Midbrain (tissue), 1 donor: ENCODE measurements at regions not wholly inside any gene's neighbourhood (a gene's known extent, or its start where the extent isn't known, plus 50 kb on each side); places are given as distances from the start of the nearest gene placed in this dataset.
"Not testable (repeated sequence)": the region's sequence is repeated elsewhere in the genome, so short reads cannot be mapped to it uniquely, and the experiment has no call there.

ENCODE experiments used
- DNase-seq: peaks from one replicate; lab custom pipeline; 2025; lab: John Stamatoyannopoulos, UW

DNA sequence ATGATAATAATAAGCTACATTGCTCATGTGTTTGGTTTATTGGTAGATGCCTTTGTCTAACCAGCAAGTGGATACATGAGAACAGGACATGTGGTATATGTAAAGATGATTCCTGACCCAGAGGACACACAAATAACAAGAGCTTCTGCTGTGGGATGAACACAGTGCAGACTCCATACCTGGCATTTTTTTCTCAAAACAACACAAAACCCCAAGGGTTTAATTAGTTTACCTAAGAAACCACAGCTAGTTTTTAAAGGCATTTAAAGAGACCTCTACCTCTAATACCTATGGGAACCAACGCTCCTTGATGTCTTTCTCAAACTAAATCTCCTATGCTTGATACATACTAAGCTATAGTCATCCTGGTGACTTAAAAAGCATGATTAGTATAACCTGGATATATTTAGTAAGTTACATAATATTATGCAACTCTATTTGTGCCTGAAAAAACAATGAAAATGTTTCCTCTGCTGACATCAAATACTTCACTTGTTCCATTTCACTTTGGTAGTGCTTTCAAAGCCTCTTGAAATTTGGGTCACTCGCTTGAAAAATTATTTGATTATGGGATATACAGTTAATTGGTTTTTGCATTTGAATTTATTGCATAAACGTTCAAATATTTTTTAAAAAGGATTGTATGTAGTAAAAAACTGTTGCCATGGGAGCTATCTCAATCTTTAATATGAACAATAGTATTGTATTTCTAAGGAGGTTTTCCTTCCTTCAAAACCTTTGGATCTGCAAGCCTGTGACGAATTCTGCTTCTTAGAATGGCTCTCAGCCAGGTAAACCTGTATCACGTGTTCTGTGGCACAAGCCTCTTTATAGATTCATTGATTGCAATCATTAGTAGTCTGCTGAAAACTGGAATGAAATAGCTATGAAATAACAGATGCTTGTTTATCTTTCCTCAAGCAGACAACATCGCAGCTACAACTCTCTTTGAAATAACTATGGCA is 233.0 kb upstream of the KCNMB2 start:
- no peak for DNase-seq

DNA sequence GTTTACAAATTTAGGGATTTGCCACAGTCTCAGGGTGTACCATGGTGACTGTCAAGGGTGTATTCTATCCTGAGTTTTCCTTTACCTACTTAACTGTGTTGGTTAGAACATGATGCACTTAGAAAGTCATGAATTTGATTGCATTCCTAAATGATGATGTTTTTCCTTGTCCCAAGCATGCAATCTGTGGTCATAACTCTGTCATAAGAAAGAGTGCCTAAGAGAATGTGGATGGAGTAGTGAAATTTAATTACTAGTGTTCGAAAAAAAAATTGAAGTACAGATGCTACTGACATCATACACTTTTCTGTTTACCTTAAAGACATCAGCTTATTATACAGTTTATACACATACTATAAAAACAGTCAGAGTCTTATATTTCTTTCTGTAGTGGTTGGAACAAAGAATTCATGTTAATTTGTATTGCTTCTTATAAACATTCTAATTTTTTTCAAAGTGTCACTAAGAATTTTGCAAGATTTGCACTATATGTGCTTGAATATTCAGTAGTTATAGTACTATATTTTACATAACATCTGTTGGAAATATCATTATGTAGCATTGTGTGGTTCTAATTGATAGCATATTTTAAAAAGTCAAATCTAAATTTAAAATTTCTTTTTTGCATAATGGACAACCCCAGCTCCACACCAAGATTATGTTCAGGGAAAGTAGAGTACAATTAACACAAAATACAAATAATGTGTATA is 231.3 kb upstream of the KCNMB2 start:
- DNase-seq, result no peak

DNA sequence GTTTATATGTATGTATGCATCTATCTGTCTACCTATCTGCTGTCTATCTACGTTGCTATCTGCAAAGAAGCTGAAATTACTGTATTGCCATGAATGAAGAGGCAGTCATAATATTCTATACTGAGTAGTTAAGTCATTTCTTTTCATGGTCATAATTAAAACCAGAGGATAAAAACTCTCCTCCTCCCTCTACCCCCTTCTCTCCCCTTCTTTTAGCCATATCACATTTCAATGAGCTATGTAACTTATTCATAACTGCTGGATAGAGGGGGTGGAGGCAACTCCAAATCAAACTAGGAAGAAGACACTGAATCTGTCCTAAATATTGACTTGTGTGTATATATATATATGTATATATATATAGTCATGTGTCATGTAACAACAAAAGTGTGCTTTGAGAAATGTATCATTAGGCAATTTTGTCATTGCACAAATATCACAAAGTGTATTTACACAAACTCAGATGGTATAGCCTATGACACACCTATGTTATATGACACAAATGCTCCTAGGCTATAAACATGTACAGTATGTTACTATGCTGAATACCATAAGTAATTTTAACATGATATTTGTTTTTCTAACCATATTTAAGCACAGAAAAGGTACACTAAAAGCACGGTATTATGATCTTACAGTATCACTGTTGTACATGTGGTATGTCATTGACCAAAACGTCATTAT is 229.7 kb upstream of the KCNMB2 start:
- DNase-seq, result no peak

DNA sequence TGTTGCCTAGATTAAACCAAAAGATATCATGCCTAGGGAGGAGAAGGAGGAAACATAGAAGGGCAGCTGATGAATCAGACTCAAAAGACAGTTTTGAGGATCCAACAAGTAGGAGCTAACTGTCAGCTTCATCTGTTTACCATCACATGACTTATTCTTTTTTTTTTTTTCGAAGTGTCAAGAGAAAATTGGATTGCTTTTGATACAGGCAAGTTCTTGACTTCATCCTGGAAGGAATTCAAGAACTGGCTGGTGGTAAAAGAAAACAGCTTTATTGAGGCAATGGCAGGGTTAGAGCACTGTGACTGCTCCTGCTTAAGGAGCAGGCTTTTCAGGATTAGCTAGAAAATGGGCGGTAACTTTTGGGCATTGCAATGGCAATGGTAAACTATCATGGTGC is 227.5 kb upstream of the KCNMB2 start:
- no peak for DNase-seq

DNA sequence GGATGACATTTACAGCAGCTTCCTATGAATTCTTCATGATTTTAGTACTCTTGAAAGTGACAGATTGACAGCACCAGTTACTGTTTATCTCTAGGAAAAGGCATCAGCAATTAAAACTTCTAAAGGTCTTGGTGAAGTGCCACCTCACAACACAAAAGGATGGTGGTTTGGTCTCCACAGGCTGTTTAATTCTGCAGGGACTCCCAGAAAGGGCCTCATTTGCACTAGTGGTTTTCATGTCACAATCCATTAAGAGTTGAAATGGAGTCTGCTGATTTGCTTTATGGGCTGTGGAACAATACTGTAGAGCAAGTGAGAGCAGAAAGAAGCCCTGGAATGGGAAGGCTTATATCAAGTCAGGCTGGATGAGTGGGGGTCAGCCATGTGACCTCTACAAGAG is 225.3 kb upstream of the KCNMB2 start:
- no peak for DNase-seq

DNA sequence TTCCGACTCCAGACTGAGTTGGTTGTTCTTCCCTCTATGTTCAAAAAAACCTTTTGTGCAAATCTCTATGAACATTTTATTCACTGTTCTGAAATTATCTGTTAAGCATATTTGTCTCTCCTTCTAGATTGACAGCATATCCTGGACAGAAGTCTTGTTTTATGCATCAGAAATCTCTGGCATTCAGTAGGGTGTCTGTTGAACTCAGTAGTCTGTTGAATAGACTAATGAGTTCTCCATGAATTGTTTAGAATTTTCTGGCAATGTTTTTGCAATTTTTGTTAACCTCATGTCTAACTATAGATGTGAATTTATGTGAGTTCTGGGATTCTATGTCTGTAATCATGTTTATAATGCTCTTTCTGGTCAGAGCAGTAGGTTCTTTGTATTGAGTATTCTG is 222.5 kb upstream of the KCNMB2 start:
- no peak for DNase-seq

DNA sequence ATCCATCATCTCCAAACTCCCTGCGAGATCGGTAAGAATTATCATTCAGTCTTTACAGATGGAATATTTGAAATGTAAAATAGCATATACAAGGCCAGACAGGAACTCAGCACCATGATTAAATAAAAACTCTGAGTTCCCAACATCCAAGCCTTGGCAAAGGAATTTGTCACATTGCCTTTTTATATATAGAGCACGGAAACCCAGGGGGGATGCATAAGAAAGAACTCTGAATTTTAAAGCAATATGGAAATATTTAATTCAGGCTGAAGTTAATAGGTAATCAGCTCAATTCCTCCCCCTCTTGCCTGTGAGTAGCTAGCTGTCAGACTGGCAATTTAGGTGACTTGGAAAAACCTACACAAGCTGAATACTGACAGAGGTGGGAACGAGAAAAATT is 217.9 kb upstream of the KCNMB2 start:
- no peak for DNase-seq

DNA sequence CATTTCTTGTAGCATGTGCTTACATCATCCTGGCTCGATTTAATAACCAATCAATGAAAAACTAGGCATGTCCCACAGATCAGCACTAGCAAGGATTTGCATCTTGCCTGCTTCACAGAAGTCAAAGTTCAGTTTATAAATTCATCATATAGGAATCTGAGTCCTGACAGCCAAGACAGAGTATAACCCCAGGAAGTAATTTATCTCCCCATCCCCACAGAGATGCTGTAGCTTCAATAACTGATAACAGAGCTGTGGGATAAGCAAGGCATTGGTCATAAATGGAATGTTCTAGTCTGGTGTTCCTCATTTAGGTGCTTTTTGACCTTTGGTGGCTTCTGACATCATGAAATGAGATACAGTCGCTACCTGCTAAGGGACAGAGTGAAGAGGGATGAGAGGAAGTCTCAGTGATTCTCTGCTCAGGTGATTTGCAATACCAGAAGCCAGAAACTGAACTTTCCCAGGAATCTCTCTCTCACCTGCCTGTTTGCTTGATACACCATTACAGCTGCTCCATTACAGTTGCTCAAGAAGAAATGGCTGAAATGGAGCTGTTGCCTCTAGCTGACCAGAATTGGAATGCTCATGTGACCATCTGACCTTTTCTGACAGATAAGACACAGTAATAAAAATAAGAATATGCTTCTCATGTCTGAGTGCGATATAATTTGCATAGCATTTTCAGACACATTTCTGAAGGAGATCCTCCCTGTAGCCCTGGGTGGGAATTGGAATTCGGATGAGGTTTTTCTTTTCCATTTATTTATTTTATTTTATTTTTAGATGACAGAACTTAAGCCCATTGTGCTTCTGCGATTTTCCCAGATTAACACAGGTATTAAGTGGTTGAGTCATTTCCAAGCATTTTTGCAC is 217.1 kb upstream of the KCNMB2 start:
- no peak for DNase-seq

DNA sequence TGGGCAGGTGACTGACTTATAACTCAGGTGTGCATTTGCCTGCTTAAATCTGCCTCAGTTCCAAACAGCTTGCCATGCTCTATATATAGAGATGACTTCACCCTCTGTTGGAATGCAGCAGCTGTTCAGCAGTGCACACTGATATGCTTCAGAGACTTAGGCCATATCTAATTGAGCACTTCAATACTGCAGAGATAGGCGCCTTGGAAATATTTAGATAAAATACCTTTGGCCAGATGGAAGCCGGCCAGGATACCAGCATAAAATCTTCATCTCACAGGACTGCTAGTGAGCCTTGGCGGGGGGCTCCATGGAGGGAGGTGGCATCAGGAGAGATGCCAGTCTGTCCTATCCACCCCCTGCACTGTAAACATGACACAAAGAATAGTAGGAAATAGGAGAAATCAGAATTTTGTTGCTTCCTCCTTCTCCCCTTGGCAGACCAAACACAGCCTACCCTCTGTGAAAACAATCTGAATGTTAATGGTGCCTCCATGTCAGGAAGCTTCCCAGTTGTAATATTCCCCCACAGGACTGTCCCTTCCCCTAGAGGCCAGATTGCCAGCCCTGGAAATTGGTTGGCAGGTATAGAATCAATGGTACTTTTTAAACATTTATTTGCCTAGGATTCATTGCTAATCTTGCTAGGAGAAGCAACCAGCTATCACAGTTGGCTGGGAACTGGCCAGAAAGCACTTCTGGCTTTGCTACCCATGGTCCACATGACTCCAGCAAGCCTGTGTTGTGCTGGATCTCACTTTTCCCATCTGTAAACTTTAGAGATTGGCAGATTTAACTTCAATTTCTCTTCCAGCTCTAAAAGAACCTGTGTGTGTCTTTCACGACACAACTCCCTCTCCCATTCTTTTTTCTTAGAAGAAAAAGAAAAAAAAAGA is 215.5 kb upstream of the KCNMB2 start:
- DNase-seq, result no peak

DNA sequence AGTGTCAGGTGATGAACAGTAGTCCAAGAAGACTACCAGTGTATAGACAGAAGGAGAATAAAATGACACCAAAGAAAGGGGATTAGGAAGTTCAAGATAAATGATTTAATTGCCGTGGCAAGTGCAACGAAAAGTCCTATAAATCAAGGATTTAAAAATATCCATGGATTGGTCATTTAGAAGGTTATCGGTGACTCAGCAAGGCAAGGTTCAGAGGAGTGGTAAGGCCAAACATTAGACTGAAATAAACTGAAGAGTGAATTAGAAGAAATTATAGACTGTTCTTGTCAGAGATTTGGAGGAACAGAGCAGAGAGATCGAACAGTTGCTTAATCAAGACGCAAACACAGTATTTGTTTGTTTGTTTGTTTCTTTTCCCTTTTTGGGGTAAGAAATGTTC is 211.9 kb upstream of the KCNMB2 start:
- DNase-seq, result no peak

DNA sequence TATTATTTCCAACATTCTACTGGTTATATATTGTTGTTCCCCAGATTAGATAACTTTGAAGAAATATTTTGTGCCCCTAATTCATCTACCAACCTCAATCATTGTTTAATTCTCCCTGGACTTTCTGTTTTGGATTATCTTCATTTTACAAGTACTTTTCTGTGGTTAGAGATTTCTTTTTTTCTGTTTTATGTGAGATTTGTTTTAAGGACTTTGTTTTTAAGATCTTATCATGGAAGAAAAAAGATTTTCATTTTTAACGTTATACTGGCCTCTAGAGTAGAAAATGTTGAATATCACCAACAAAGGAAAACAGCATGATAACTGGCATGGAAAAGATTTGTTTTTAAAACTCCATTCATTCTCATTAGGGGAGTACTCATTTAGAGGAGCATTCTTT is 210.9 kb upstream of the KCNMB2 start:
- peak; percentile 6 for DNase-seq

DNA sequence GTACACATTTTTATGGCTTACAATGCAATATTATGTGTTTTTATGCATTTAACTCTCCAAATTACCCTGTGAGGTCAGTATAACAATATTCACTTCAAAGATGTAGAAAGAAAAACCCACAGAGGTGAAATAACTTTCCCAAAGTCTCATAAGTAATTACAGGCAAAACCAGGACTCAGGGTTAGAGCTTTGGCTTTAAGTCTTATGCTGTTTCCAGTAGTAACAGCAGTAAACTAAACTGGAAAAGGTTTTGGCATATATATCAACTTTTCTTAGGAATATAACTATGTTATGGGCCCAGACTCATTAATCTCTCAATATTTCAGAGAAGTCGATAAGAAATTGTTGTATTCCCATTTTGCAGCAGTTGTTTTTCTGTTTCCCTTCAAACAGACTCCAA is 206.3 kb upstream of the KCNMB2 start:
- no peak for DNase-seq

DNA sequence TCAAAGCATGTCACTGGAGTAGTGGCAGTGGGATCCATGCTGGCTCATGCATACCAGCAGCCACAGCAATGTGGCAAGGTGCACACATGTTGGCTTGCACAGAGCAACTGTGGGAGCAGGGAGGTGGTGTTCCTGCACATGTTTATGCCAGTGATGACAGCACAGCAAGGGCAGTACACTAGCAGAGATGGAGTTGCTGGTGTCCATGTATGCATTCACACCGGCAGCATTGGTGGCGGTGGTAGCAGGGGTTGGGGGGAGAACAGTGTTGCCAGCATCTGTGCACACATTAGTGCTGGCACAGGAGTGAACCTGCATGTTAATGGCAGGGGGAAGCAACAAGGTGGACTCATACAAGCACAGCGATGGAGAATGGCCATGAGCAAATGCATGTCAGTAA is 202.0 kb upstream of the KCNMB2 start:
- DNase-seq, result no peak

DNA sequence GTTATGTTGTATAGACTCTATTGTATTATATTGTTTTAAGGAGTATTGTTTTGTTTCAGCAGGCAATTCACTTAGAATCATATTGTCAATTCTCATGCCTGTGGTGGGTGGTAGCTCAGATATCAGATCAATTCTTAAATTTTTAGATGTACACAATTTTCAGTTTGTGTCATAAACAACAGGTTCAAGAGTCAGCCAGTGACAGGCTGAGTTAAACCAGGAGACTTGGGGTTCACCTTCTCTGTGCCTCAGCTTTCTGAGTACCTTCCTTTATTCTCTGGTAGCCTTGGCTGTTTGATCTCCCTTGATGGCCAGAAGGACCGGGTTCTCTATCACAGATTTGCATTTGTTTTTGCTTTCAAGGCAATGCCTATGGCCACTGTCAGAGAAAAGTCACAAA is 199.9 kb upstream of the KCNMB2 start:
- DNase-seq, result no peak

DNA sequence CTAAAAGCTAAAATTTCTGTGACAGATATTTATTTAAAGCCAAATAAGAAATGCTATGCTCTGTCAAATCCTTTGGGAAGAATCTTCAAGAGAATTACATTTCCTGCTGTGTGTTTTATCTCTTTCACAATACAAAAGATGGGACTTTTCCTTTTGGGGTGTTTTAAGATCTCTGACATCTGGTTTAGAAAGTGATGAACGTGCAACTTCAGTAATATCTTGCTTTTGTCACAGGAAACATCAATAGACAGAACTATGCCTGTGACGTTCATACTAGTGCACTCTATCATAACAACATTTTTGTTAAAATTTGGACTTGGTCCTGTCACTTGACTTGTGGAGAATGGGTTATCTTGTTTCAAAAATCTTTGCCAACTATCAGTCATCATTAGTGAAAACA is 195.7 kb upstream of the KCNMB2 start:
- no peak for DNase-seq

DNA sequence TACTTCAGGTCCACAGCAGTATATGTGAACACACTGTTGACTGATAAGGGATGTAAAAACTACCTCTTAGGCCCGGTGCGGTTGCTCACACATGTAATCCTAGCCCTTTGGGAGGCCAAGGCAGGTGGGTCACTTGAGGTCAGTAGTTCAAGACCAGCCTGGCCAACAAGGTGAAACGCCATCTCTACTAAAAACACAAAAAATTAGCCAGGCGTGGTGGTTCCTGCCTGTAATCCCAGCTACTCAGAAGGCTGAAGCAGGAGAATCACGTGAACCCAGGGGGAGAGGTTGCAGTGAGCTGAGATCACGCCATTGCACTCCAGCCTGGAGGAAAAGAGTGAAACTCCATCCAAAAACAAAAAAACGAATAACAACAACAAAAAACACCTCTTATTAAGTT is 194.6 kb upstream of the KCNMB2 start:
- no peak for DNase-seq

DNA sequence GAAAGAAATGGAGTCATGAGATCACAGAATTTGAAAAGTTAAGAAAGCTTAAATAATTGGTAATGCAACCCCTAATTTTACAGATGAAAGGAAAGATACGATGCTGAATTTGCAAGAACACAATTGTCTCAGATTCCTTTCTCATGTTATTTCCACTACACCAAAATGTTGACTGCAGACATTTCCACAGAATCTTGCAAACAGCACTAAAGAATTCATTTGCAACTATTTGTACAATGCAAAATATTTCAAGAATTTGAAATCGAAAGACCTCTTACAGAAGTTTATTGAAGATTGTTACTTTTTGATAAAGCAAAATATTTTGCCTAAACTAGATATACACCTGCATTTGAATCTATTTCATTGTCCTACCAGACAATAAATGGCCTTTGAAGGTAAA is 194.1 kb upstream of the KCNMB2 start:
- no peak for DNase-seq

DNA sequence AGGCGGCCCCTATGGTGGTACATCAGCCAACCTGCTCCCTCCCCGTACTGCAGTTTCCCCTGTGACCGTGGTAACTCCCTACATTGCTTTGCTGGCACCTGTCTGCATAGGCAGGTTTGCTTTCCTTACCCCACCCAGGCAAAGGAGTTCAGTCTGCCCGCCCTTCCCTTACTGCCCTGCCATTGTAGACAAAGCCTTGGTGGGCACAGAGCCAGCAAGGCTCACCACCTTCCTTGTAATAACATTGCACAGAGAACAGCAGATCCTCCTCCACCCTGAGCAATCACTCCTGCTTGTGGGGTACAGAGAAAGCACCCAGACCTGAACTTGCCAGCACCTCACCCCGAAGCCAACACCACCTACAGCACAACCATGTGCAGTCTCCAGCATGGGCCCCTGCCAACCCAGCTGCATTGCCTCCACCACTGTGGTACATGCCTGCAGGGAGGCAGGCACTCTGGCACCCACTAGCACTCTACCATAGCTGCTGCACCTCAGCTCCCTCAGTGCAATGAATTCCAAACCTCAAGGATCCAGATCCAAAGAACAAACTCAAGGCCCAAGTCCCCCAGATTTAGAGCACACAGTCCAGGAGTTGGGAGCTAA is 192.7 kb upstream of the KCNMB2 start:
- no peak for DNase-seq

DNA sequence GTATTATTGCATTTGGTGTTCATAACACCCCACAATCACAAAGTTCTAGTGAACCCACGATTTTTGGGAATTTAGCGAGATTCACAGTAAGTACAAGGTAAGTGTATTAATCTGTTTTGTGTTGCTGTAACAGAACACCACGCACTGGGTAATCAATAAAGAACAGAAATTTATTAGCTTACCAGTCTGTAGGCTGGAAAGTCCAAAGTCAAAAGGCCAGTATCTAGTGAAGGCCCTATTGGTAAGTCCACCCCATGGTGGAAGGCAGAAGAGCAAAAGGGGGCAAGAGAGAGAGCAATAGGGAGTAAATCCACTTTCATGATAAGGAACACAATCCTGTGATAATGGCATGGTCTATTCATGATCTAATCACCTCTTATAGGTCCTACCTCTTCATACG is 190.3 kb upstream of the KCNMB2 start:
- no peak for DNase-seq

DNA sequence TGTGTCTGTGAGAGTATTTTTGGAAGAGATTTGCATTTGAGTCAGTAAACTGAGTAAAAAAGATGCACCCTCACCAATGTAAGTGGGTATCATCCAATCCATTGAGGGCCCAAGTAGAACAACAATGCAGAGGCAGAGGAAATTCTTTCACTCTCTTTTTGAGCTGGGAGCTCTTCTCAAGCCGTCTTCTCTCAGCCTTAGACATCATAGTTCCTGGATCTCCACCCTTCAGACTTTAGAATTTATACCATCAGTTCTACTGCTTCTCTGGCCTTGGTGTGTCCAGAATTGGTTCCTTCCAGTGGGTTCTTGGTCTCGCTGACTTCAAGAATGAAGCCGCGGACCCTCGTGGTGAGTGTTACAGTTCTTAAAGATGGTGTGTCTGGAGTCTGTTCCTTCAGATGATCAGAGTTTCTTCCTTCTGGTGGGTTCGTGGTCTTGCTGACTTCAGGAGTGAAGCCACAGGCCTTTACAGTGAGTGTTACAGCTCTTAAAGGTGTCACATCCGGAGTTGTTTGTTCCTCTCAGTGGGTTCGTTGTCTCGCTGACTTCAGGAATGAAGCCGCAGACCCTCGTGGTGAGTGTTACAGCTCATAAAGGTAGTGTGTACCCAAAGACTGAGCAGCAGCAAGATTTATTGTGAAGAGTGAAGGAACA is 187.5 kb upstream of the KCNMB2 start:
- not testable (repeated sequence) for DNase-seq
